DOHH2 (cell line): ENCODE measurements at regions not wholly inside any gene's neighbourhood (a gene's known extent, or its start where the extent isn't known, plus 50 kb on each side); places are given as distances from the start of the nearest gene placed in this dataset.
A peak's percentile ranks its signal among the peaks of the same experiment; 100 is the strongest.

ENCODE experiments used
- H3F3A ChIP-seq: fragments of 200-600 bp; sonication (generic), shearing (Covaris generic); 2 replicates; pipeline ENCODE4 v1.6.0; 2016; ENCODE audit warnings: antibody characterized with exemption, mild to moderate bottlenecking; ENCODE audit not compliant: control insufficient read depth, insufficient read depth
- H3K27ac ChIP-seq: fragments of 200-600 bp; sonication (generic); 2 replicates; pipeline ENCODE4 v1.5.1; 2014; ENCODE audit warnings: low read depth, mild to moderate bottlenecking, low read length, moderate library complexity
- H3K27me3 ChIP-seq: fragments of 200-600 bp; sonication (generic); 2 replicates; pipeline ENCODE4 v1.6.1; 2014; ENCODE audit warnings: mild to moderate bottlenecking, low read length, mixed read lengths; ENCODE audit not compliant: control insufficient read depth
- H3K36me3 ChIP-seq: fragments of 200-600 bp; sonication (generic); 2 replicates; pipeline ENCODE4 v1.6.1; 2014; ENCODE audit warnings: mild to moderate bottlenecking, low read length, moderate library complexity, mixed read lengths; ENCODE audit not compliant: control insufficient read depth
- H3K4me1 ChIP-seq: fragments of 200-600 bp; sonication (generic); 2 replicates; pipeline ENCODE4 v1.6.1; 2014; ENCODE audit warnings: mild to moderate bottlenecking, low read length, mixed read lengths; ENCODE audit not compliant: control insufficient read depth
- H3K4me2 ChIP-seq: fragments of 200-600 bp; sonication (generic); 2 replicates; pipeline ENCODE4 v1.6.0; 2014; ENCODE audit warnings: mild to moderate bottlenecking, low read length, moderate library complexity
- H3K4me3 ChIP-seq: fragments of 200-600 bp; sonication (generic); 2 replicates; pipeline ENCODE4 v1.5.1; 2014; ENCODE audit warnings: mild to moderate bottlenecking, low read length, mixed read lengths
- H3K79me2 ChIP-seq: fragments of 200-600 bp; sonication (generic); 2 replicates; pipeline ENCODE4 v1.6.1; 2014; ENCODE audit warnings: mild to moderate bottlenecking, low read length, mixed read lengths; ENCODE audit not compliant: control insufficient read depth
- H3K9me2 ChIP-seq: fragments of 200-600 bp; sonication (generic); replicated peaks from 2 replicates; pipeline ENCODE4 v1.6.1; 2014; ENCODE audit warnings: mild to moderate bottlenecking, low read length, mixed read lengths; ENCODE audit not compliant: control insufficient read depth
- H3K9me3 ChIP-seq: fragments of 200-600 bp; sonication (generic); 2 replicates; pipeline ENCODE4 v1.6.1; 2014; ENCODE audit warnings: antibody characterized with exemption, low read length, mixed read lengths; ENCODE audit not compliant: control insufficient read depth, insufficient read depth
- H4K20me1 ChIP-seq: fragments of 200-600 bp; sonication (generic); 2 replicates; pipeline ENCODE4 v1.6.0; 2014; ENCODE audit warnings: low read depth, mild to moderate bottlenecking, antibody characterized with exemption, low read length, moderate library complexity; ENCODE audit not compliant: control insufficient read depth, insufficient read depth
- CTCF ChIP-seq: fragments of 200-600 bp; sonication (generic); IDR thresholded peaks from one replicate; pipeline ENCODE4 v1.5.1; 2014; ENCODE audit warnings: antibody characterized with exemption, mild to moderate bottlenecking, low read depth, low read length; ENCODE audit not compliant: poor library complexity, severe bottlenecking
- EZH2phosphoT487 ChIP-seq: fragments of 200-600 bp; sonication (generic); IDR thresholded peaks from 2 replicates; pipeline ENCODE4 v1.6.1; 2017; ENCODE audit warnings: borderline replicate concordance, mild to moderate bottlenecking, antibody characterized with exemption, low read length, moderate library complexity, mixed read lengths

- Histone ChIP-seq H3F3A (no peaks in the 10 kb centered on the region), H3K9me3 (no peaks in the 10 kb centered on the region; the same call in 1 of the 2 replicates), H3K27ac (no peak overlapping the region), H3K79me2 (no peaks in the 10 kb centered on the region), H4K20me1 (no peaks in the 10 kb centered on the region), H3K4me2 (no peak overlapping the region), H3K9me2 (no peaks in the 10 kb centered on the region), H3K36me3 (no peaks in the 10 kb centered on the region), H3K4me1 (peaks cover 14% of the 10 kb centered on the region), H3K4me3 (no peak overlapping the region), H3K27me3 (no peaks in the 10 kb centered on the region)
- TF ChIP-seq EZH2phosphoT487 (no peak), CTCF (no peak)
These were observed 187.5 kb upstream of the ZC3H12A start for GRCh38 chr1:37286881-37287280.

GRCh38 chr1:37288900-37289299 is 185.5 kb upstream of the ZC3H12A start:
- no peaks in the 10 kb centered on the region for H3K36me3 ChIP-seq
- TF ChIP-seq EZH2phosphoT487 (no peak), CTCF (no peak)
- peak overlapping the region; percentile 33 for H3K4me3 ChIP-seq
- no peaks in the 10 kb centered on the region for H4K20me1 ChIP-seq
- no peaks in the 10 kb centered on the region for H3K27me3 ChIP-seq
- H3K79me2 ChIP-seq: no peaks in the 10 kb centered on the region
- H3K4me2 ChIP-seq: peak overlapping the region; percentile 53
- no peaks in the 10 kb centered on the region; the same call in 1 of the 2 replicates for H3K9me3 ChIP-seq
- H3K4me1 ChIP-seq: peaks cover 14% of the 10 kb centered on the region
- H3K9me2 ChIP-seq: no peaks in the 10 kb centered on the region
- H3F3A ChIP-seq: no peaks in the 10 kb centered on the region
- H3K27ac ChIP-seq: peak overlapping the region; percentile 29; the same call in 1 of the 2 replicates

GRCh38 chr1:37290718-37291117 is 183.7 kb upstream of the ZC3H12A start:
- Histone ChIP-seq H3F3A (no peaks in the 10 kb centered on the region), H3K27ac (no peak overlapping the region), H3K36me3 (no peaks in the 10 kb centered on the region), H3K9me2 (no peaks in the 10 kb centered on the region), H3K4me1 (peaks cover 14% of the 10 kb centered on the region), H3K9me3 (no peaks in the 10 kb centered on the region; the same call in 1 of the 2 replicates), H4K20me1 (no peaks in the 10 kb centered on the region), H3K27me3 (no peaks in the 10 kb centered on the region), H3K4me2 (no peak overlapping the region), H3K79me2 (no peaks in the 10 kb centered on the region), H3K4me3 (no peak overlapping the region)
- TF ChIP-seq EZH2phosphoT487: no peak
- TF ChIP-seq CTCF: no peak
